GM08714 (cell line): ENCODE measurements at regions not wholly inside any gene's neighbourhood (a gene's known extent, or its start where the extent isn't known, plus 50 kb on each side); places are given as distances from the start of the nearest gene placed in this dataset.

Experiments used
- H3K4me3 ChIP-seq: fragments of 200-500 bp; sonication (Bioruptor generic); 2 replicates; pipeline ENCODE4 v1.5.1; 2014; ENCODE audit warnings: mild to moderate bottlenecking, low read length, inconsistent platforms
- ZNF274 ChIP-seq: IDR thresholded peaks from 2 replicates; pipeline ENCODE4 v1.6.1; 2012; ENCODE audit warnings: mild to moderate bottlenecking, low read depth, low read length

DNA sequence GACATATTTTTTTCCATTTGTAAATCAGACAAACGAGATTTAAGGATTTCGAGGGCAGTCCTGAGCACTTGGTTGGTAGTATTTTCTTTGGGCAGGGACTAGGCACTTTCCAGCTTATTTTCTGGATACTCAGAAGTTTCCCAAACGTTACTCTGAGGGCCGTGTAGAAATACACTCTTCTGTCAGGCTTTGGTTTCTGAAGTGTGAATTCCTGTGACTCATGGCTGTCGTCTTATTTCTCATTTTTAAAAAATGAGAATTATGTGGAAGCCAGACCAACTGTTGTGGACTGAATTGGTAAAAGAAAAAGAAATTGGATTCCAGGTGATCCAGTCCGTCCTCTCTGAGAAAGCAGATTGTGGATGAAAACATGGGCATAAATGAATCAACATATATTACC lies 658.6 kb upstream of the FANCL start:
- TF ChIP-seq ZNF274: no peak

DNA sequence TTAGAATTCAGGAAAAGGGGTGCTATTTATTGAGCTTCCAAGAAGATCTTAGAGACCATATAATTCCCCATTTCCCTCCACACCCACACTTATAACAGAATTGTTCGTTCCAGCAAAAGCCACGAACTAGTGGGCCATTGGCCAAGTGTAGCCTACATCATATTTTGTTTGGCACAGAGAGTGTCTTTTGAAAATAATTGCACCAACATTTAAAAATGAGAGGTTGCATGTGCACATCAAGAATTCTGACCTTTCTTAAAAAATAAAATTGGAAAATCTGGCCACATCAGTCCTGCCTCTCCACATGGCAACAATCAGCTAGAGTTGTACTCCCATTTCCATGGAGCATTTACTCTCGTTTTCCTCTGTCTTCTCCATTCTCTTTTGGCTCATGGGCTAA lies 655.5 kb upstream of the FANCL start:
- no peak for TF ChIP-seq ZNF274

More for the DNA sequence above, 658.6 kb upstream of the FANCL start:
- H3K4me3 ChIP-seq: no peak overlapping the region

DNA sequence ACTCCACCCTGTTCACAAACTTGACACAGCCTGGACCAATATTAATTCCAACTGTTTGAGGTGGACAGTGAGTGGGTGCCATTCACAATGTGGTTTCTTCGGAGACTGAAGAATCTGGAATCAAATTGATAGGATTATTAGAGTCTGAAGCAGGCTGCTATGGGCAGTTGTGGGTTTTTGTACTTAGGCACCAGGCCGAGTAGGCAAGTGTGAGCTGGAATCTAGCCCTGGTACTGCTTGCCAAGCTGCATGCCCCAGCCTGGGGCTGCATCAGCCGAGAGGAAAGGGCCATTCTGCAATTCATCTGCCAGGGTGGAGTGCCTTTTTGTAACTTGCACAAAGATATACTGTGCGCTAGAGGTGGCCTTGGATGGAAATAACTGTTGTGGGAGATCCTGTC lies 654.7 kb upstream of the FANCL start:
- H3K4me3 ChIP-seq: no peak overlapping the region
- no peak for TF ChIP-seq ZNF274

More for the DNA sequence above, 655.5 kb upstream of the FANCL start:
- no peak overlapping the region for H3K4me3 ChIP-seq

DNA sequence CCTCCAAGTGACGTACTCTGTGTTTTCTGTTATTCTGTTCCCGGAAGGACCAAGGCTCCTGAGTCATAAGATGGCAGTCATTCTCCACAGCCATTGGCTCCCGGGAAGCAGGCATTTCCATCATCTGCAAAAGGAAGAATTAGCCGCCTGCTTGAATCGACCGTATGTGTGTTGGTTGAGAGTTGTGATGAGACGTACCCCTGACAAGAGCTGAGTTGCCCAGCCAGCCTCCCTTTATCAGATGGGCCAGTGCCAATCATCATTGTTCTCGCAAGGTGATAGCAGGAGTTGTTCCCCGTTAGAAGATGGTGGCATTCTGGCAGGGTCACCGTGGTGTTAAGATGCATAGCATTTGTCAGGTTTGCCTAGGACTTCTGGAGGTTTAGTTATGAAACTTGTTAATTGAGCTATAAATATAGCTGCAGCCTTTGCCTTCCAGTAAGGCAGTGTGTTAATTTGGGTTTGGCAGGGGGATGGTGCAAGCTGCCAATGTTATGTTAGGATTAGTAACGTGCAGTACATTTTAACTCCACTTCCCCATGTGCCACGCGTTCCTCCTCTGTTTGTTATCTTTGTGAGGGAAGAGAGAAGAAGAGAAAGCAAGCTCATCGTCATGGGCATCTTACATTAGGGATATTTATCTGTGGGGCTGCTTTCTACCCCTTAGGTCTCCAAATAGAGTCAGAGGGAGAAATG lies 652.7 kb upstream of the FANCL start:
- H3K4me3 ChIP-seq: no peak overlapping the region
- TF ChIP-seq ZNF274: no peak

DNA sequence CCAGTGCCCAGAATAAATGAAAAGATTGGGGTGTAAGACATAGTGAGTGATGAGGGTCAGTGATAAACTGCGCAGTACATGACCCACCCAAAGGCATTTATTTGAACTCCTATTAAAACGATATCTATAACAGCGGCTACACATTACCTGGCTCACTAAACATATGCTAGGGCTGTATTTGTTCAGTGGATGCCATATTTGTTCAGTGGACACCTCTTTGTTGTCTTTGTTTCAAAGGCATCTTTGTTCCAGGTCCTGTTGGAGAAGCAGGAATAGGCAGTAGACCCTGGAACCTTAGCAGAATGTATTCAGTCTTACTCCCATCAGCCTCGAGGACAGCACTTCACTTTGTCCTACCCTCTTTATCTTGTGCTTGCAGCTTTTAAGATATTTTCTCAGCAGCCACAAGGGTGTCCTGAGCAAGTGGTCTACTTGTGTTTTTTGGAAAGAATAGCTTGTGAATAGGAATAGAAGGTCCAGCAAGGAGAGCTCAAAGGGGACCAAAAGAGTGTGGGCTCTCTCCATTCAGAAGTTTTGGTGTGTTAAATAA lies 650.8 kb upstream of the FANCL start:
- TF ChIP-seq ZNF274: no peak
- H3K4me3 ChIP-seq: no peak overlapping the region

DNA sequence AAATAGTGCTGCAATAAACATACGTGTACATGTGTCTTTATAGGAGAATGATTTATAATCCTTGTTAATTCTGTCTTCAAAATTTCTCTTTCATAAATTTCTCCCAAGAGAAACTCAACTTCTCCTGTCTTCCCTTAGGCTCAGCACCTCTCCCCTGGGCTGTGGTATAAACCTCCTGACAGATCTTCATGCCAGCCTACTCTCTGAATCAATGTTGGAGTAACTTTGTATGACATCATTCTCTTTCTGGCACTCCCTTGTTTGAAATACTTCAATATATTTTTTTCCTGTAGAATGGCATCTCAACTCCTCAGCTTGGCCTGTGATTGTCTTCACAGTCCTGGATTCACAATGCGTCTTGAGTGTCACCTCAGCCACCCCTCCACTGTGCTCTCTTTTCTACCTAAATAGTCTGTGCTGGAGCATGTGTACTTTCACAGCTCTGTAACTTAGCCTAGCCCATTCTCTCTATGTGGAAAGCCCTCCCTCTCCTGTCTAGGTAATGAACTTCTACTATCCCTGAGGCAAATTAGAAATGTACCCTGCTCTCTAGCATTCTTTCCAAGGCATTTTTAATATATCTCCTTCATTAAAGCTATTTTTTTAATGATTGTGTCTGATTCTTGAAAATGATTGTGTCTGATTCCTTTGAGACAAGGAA lies 649.9 kb upstream of the FANCL start:
- TF ChIP-seq ZNF274: no peak
- no peak overlapping the region for H3K4me3 ChIP-seq

DNA sequence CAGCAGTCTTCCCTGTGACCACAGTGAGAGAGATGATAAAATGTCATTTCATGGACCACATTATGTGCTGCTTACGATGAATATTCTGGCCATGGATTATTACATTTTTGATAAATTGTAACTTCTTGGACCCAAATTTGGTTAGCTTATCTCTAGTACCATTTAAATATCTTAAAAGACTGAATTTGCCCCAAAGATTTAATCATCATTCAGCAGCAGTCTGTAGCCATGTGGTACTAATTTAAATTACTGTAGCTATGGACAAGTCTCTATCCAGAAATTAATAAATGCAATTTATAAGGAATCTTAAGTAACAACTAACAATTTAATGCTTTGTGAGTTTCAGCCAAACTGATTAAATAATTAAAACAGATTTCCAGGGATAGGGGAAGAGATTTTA lies 644.9 kb upstream of the FANCL start:
- H3K4me3 ChIP-seq: no peak overlapping the region
- TF ChIP-seq ZNF274: no peak

DNA sequence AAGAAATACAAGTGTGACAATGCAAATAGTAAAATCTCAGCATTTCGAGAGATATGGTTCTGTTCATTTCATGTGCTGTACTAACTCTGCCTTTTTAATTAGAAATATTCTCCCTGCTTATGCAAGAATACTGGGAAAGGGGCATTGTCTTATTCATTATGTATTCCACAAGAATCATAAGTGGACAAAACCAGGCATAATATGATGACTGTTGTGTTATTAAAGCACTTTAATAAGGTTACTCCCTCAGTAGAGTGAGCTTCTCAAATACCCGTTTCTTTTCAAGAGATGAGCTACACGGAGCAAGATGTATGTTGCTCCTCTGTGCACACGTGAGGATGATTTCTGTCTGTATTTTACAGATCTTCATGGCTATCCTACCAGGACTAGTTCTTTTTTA lies 638.7 kb upstream of the FANCL start:
- TF ChIP-seq ZNF274: no peak
- H3K4me3 ChIP-seq: no peak overlapping the region

DNA sequence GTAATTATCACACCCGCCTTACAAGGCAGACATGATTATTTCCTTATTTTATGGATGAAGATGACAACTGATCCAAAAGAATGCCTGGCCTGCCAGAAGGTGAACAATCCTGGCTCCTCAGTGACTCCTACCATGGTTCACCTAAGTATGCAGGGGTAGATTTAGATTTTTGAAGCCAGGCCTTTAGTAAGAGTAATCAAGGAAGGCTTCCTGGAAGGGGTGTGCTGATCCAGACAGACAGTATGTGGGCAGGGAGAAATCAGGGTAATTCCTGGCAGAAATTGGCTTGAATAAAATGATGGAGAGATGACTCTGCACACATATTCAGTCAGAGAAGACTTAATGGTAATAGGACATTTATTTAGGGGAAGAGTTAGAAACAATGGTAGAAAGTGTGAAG lies 637.7 kb upstream of the FANCL start:
- no peak overlapping the region for H3K4me3 ChIP-seq
- TF ChIP-seq ZNF274: no peak

DNA sequence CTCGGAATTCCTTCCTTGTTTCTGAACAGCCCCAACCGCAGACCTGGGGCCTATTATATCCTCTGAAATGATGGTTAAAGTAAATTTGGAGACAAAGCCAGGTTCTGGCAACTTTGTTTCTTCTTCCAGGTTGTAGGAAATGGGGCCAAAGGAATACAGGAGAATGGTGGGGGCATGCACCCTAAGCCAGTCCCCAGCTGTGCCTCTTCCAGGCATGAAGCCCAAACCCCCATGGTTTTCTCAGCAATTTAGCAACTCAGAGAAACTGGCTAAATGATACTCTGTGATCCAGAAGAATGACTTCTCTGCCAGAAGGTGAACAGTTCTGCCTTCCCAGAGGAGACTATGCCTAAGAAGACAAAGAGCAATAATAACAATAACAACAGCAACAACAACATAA lies 635.0 kb upstream of the FANCL start:
- TF ChIP-seq ZNF274: no peak

DNA sequence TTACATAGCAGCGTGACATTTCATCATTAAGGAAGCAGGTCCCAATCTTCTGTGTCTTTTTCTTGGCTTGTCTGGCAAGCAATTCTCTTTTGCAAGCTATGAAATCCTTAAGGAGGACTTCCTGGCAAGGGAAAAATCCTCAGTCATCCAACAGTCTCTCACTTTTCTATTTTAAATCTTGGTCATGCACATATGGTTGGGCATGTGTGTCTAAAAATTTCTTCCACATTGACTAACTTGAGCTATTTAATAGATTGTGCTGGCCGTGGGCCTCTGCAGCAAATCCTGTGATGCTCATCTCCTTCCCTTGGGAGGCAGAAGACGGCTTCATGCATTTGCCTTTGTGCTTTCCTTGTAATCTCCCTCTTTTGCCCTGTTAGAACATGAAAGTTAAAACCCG lies 634.3 kb upstream of the FANCL start:
- no peak for TF ChIP-seq ZNF274
- no peak overlapping the region for H3K4me3 ChIP-seq

More for the DNA sequence above, 635.0 kb upstream of the FANCL start:
- H3K4me3 ChIP-seq: no peak overlapping the region

DNA sequence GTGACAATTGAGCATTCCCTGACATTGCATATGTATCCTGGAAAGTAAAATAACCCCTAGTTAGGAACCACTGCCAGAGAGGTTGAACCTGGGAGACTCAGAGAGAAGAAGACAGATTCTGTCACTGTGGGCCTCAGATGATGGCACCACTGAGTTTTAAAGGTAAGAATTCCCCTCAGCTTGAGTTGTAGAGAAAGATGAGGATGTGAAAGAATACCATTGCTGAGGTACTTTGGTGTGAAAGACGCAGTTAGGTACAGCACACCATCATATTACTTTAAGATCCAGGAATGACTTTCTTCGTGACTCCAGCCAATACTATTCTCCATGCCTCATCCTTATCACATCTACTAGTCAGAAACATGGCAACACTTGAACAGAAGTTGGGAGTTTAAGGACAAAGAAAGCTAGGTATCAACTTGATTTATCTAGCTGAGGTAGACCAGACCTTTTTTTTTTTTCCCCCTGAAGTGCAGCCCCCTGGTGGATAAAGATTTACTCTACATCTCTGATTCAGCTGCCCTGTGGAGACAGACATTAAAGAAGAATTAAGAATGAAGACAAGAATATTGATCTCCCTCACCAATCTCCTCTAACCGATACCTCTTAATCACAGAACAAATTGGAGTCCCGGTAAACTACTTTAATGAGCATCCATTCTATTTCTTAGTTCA lies 630.5 kb upstream of the FANCL start:
- TF ChIP-seq ZNF274: no peak
- H3K4me3 ChIP-seq: no peak overlapping the region

DNA sequence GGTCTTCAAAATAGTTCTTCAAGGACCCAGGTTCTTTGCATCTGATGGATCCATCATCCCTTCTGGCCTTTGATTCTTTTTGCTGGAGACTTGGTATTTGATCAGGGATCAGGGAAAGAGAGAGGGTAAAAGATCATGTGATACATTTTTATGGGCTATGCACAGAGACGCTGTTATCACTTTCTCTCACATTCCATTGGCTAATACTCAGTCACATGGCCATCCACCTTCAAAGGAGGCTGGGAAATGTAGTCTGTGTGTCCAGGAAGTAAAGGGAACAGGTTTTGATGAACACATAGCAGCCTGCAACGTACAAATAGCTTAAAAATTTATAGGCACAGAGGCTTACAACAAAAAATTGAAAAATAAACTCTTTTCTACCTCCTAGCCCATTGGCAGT lies 629.6 kb upstream of the FANCL start:
- H3K4me3 ChIP-seq: no peak overlapping the region
- TF ChIP-seq ZNF274: no peak

DNA sequence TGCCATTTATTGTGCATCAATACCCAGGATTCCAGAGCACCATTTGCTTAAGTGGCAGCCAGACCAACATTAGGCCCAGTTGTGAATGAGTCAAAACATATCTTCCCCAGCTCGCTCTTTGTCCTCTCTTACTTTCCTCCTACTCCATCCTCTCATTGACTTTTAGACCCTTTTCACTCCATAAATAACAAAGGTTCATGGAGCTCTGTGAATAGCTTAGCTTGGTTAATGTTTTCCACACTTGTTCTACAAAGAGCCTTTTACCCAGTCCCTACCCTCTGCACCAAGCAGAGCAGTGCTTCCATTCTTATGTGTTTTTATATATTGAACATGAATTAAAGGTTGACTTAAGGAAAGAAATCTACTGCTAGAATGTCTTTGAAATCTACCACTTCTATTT lies 625.8 kb upstream of the FANCL start:
- H3K4me3 ChIP-seq: no peak overlapping the region
- no peak for TF ChIP-seq ZNF274

DNA sequence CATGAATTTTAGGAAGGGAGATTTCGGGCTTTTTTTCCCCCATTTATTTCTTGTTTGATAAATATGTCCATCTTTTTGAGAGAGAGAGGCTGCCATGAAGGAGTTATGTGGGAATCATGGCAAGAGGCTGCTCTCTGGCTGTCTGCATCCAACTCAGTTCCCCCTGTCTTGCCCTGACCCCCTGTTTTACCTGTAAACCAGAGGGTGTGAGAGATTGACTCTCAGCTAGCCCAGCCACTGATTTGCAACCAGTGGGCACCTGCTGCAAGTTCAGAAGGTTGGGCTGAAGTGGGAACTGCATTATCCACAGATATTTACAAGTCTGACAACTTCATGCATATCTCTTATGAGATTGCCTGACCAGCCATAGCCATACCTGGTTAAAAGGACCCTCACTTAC lies 625.4 kb upstream of the FANCL start:
- H3K4me3 ChIP-seq: no peak overlapping the region
- no peak for TF ChIP-seq ZNF274
